Loucy (cell line): ENCODE measurements at regions not wholly inside any gene's neighbourhood (a gene's known extent, or its start where the extent isn't known, plus 50 kb on each side); places are given as distances from the start of the nearest gene placed in this dataset.
"Not testable (repeated sequence)": the region's sequence is repeated elsewhere in the genome, so short reads cannot be mapped to it uniquely, and the experiment has no call there.

ENCODE experiments used
- CTCF ChIP-seq: fragments of 200-600 bp; sonication (generic); conservative IDR thresholded peaks from 2 replicates; pipeline ENCODE4 v1.5.1; 2014; ENCODE audit warnings: mild to moderate bottlenecking, antibody characterized with exemption, low read length
- EZH2phosphoT487 ChIP-seq: fragments of 200-600 bp; IDR thresholded peaks from 2 replicates; pipeline ENCODE4 v1.6.1; 2018; ENCODE audit warnings: antibody characterized with exemption, mild to moderate bottlenecking, moderate library complexity, borderline replicate concordance

GRCh38 chr6:140339084-140339483 lies 964.6 kb upstream of the CITED2 start:
- not testable (repeated sequence) for TF ChIP-seq CTCF, EZH2phosphoT487
